Coronary artery (tissue), 2 donors: ENCODE measurements at regions not wholly inside any gene's neighbourhood (a gene's known extent, or its start where the extent isn't known, plus 50 kb on each side); places are given as distances from the start of the nearest gene placed in this dataset.
"Not testable (repeated sequence)": the region's sequence is repeated elsewhere in the genome, so short reads cannot be mapped to it uniquely, and the experiment has no call there.

Experiments
- DNase-seq: peaks from one replicate; pipeline ENCODE4 v3.0.0-alpha.2; 2017; ENCODE audit warnings: low spot score
- H3K27ac ChIP-seq, 2 donors: fragments of 200-600 bp; sonication (generic); one replicate each; pipeline ENCODE4 v1.5.1; 2016 to 2019
- H3K4me3 ChIP-seq: fragments of 200-600 bp; sonication (generic); 2 replicates; pipeline ENCODE4 v1.5.1; 2016; ENCODE audit warnings: mild to moderate bottlenecking, moderate library complexity
- TF ChIP-seq, protein P1 (sequence below): fragments of 200-600 bp; sonication (generic); IDR thresholded peaks from one replicate; pipeline ENCODE4 v1.5.1; 2019; ENCODE audit warnings: antibody characterized with exemption

DNA sequence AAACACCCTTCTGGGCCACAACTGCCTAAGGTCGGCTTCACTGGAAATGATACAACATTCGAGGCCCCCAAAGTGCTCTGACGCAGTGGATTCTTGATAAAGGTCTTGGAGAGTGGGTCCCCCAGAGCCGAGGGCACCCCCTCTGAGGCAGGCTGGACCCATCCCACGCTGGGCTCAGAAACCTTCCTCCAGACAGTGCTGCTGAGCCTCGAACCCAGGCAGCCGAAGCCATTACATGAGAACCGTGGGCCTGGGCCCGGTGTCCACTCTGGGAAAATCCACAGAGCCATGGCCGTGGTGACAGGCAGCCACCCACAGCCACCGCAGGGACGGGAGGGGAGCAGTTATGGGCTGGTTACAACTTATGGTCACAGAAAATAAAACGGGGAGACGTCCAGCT, 81.4 kb upstream of the ID2 start:
- TF ChIP-seq, protein P1, sequence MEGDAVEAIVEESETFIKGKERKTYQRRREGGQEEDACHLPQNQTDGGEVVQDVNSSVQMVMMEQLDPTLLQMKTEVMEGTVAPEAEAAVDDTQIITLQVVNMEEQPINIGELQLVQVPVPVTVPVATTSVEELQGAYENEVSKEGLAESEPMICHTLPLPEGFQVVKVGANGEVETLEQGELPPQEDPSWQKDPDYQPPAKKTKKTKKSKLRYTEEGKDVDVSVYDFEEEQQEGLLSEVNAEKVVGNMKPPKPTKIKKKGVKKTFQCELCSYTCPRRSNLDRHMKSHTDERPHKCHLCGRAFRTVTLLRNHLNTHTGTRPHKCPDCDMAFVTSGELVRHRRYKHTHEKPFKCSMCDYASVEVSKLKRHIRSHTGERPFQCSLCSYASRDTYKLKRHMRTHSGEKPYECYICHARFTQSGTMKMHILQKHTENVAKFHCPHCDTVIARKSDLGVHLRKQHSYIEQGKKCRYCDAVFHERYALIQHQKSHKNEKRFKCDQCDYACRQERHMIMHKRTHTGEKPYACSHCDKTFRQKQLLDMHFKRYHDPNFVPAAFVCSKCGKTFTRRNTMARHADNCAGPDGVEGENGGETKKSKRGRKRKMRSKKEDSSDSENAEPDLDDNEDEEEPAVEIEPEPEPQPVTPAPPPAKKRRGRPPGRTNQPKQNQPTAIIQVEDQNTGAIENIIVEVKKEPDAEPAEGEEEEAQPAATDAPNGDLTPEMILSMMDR = no peak
- no peak for DNase-seq
- Histone ChIP-seq H3K27ac (no peak overlapping the region), H3K4me3 (no peak overlapping the region)

DNA sequence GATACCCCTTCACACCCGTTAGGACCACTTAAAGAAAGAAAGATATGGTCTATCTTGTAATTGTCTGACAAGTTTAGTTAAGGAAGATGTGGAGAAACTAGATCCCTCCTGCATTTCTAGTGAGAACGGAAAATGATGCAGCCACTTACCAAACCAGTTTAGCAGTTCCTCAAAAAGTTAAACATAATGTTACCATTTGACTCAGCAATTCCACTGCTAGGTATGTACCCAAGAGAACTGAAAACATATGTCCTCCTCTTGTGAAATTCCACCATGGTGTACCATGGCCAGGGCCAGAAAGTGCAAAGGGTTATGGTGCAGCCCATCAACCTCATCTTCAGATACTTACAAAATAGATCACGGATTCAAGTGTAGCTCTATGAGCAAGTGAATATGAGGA, 79.0 kb upstream of the ID2 start:
- H3K4me3 ChIP-seq = no peak overlapping the region
- TF ChIP-seq, protein P1 = no peak
- H3K27ac ChIP-seq = no peak overlapping the region
- DNase-seq = no peak

DNA sequence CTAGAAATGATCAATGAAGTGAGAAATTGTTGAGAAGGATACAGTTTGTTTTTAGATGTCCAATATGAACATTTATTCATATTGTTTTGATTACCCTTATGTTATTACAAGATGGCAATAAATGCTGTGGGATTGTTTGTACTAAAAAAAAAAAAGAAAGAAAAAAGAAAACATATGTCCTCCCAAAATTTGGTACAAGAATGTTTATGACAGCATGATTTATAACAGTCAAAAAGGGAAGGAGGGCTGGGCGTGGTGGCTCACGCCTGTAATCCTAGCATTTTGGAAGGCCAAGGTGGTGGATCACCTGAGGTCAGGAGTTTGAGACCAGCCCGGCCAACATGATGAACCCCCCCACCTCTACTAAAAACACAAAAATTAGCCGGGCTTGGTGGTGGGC, 78.5 kb upstream of the ID2 start:
- not testable (repeated sequence) for H3K4me3 ChIP-seq, DNase-seq, H3K27ac ChIP-seq

DNA sequence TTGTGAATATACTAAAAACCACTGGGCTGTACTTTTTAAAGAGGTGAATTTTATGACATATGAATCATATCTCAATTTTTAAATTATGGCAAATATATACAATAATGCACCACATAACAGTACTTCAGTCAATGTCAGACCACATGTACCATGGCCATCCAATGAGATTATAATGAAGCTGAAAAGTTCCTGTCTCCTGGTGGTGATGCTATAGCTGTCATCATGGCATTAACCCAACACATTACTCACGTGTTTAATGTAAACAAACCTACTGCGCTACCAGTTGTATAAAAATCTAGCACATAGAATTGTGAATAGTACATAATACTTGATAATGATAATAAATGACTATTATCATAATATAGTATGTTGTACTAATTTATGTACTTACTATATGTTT, 77.6 kb upstream of the ID2 start:
- Histone ChIP-seq H3K27ac (no peak overlapping the region), H3K4me3 (no peak overlapping the region)
- TF ChIP-seq, protein P1 = no peak
- no peak for DNase-seq

DNA sequence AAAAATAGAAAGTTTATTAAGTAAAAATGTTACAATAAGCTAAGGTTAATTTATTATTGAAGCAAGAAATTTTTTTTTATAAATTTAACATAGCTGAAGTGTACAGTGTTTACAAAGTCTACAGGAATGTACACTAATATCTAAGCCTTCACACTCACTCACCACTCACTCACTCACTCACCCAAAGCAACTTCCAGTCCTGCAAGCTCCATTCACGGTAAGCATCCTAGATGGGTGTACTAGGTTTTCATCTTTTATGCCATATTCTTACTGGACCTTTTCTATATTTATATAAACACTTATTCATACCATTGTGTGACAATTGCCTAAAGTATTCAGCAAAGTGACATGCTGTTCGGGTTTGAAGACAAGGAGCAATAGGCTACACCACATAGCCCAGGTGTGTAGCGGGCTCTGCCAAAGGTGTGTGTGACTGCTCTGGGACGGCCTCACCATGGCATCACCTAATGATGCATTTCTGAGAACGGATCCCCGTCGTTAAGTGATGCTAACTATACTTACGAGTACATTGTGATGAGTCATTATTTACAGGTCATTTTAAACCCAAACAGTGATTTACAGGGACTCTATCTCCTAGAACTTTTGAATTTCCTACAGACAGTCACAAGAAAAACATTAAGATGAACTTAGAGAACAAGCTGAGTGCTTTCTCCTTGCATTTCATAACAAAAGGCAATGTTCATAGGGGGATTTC, 76.3 kb upstream of the ID2 start:
- no peak overlapping the region for H3K27ac ChIP-seq
- DNase-seq = no peak
- TF ChIP-seq, protein P1 = no peak

DNA sequence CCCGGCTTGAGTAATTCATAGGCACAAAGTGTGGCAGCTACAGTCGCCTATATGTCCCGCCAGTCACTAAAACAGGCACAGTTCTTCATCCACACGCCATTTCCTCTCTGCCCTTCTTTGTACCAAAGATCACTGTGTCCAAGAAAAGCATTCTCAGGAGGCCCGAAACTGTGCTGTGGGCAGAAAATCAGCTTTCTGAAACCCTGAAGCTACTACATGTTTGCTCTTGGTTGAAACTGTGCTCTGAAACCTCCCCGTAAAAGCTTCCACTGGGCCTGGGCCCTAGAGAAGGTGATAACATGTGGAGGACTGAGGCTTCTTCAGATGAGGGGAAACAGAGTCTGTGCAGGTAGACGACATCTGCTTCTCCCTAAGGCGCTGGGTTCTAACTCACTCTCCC, 75.6 kb upstream of the ID2 start:
- no peak overlapping the region for H3K4me3 ChIP-seq
- no peak for DNase-seq
- no peak overlapping the region for H3K27ac ChIP-seq
- TF ChIP-seq, protein P1 = no peak

More for the DNA sequence above, 76.3 kb upstream of the ID2 start:
- H3K4me3 ChIP-seq = no peak overlapping the region

DNA sequence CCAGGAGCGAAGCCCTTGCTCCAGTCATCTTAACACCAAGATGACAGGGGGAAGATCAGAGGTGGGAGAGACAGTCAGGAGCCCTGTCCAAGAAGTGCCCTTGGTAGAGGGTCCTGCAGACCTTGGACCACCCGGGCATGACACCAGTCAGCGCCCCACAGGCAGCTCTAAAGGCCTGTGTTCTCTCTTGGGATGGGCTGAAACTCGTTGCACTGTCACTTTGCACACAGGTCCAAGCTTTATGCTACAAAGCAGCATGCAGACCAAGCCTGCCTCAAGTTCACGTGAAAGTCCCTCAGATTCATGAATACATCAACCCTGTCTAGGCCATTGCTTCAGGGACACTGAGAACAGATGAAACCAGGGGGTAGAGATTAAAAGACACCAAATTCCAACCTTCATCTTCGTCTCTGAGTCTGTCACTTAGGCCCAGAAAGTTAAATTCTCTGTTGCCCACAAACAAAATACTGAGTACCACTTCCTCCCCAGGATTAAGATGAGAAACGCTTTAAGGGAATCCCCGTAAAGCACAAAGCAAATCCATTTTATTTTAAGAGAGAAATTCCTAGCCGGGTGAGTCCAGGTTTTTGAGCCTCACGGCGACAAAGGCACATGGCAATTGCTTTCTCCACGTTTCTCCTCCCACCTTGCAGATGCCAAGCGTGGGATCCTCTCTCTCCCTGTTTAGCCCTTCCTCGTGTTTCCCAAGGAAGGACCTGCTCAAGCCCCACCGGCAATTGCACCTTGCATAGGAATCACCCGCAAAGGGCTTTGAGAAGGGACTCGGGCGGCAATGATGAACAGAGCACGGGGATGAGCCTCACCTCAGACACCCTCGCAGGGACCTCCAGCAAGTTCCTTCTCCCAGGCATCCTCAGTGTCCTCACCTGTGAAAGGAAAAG, 75.0 kb upstream of the ID2 start:
- no peak overlapping the region for H3K4me3 ChIP-seq
- H3K27ac ChIP-seq = no peak overlapping the region
- DNase-seq = no peak
- TF ChIP-seq, protein P1 = no peak
